ENCODE measurements at regions not wholly inside any gene's neighbourhood (a gene's known extent, or its start where the extent isn't known, plus 50 kb on each side); places are given as distances from the start of the nearest gene placed in this dataset.

DNA sequence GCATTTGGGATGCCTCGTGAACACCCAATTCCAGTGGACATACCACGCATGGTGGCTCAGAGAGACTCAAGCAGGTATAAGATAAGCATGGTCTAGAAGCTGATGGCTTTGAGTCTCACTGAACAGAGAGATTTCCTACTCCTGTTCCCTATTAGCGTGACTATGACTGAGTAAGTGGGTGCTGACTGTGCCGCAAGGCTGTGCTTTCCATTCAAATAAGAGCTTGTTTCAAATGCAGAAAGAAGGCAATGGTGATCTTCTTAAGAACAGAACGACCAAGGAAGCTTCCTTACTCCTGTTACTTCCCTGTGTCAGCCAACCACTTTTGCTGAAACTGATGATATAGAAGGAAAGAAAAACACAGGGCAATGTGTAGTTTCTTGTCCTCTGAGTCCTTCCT lies 63.5 kb upstream of the IGFBP2 start (continued):
- TF ChIP-seq, protein P1, sequence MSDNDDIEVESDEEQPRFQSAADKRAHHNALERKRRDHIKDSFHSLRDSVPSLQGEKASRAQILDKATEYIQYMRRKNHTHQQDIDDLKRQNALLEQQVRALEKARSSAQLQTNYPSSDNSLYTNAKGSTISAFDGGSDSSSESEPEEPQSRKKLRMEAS (IDR thresholded peaks at IDR 0.05): no peak
- TF ChIP-seq RXRA (IDR thresholded peaks at IDR 0.05; ENCODE audit: insufficient read depth, low read depth, low read length) (no peak), ASH2L (IDR thresholded peaks at IDR 0.05; ENCODE audit: low read length) (no peak), ZNF274 (IDR thresholded peaks at IDR 0.05; ENCODE audit: borderline replicate concordance, extremely low read depth, low read length) (no peak), SIN3A (conservative IDR thresholded peaks at IDR 0.05 in 1 of 2, IDR thresholded peaks at IDR 0.05 in 1 of 2; ENCODE audit: low read depth in 1 of 2, low read length in 2 of 2) (no peak), EGR1 (IDR thresholded peaks at IDR 0.05; ENCODE audit: borderline replicate concordance, low read depth, low read length) (no peak), POU5F1 (IDR thresholded peaks at IDR 0.05; ENCODE audit: low read depth, low read length) (no peak)
